HepG2 (cell line): ENCODE measurements at regions not wholly inside any gene's neighbourhood (a gene's known extent, or its start where the extent isn't known, plus 50 kb on each side); places are given as distances from the start of the nearest gene placed in this dataset.

Experiments
- ATAC-seq: fragments of 200-7000 bp; cut with Tn5 transposase; 3 replicates; pipeline ENCODE4 v1.9.1; 2020; ENCODE audit warnings: mild to moderate bottlenecking, moderate library complexity
- BruUV-seq: library from RNA; stranded (reverse); fragments of 400-500 nt; replicated peaks from 2 replicates; lab custom pipeline; 2021; lab: Mats Ljungman, UMichigan
- CTCF ChIA-PET: fragments of 300-600 bp; formaldehyde crosslinking; extraction: SDS; loops from one replicate; lab custom pipeline; 2021; ENCODE audit warnings: low total read pairs, inconsistent platforms, low intra/inter-chr PET ratio; lab: Yijun Ruan, JAX
- POLR2A ChIA-PET: fragments of 350-600 bp; sonication (Branson Sonifier 250); formaldehyde crosslinking; loops from one replicate; lab custom pipeline; 2020; ENCODE audit warnings: antibody characterized with exemption, inconsistent platforms; lab: Yijun Ruan, JAX
- DNase-seq: peaks from one replicate; pipeline ENCODE4 v3.0.0-alpha.2; 2015; ENCODE audit warnings: low spot score
- FAIRE-seq: peaks from 3 replicates; lab custom pipeline; 2011; peaks lifted over from hg19 to GRCh38; lab: Jason Lieb, UNC
- H2AFZ ChIP-seq: one replicate; pipeline ENCODE4 v1.6.1; 2011; ENCODE audit warnings: low read length, inconsistent platforms
- H3K27ac ChIP-seq: fragments of 300-600 bp; 3 replicates; pipeline ENCODE4 v1.8.0; 2011; ENCODE audit warnings: mixed run types, mild to moderate bottlenecking, mixed read lengths, low read length, inconsistent platforms; ENCODE audit not compliant: insufficient read depth; ENCODE audit errors: extremely low read length
- H3K27me3 ChIP-seq, 2 experiments: fragments of 200-600 bp in 1 of 2; 2 replicates in 1 of 2; 3 replicates in 1 of 2; pipeline versions ENCODE4 v1.6.0 to v1.8.0; 2011; ENCODE audit warnings: low read length in 2 of 2, mild to moderate bottlenecking in 2 of 2, moderate library complexity in 2 of 2, inconsistent platforms in 1 of 2; ENCODE audit not compliant: insufficient read depth in 2 of 2, control insufficient read depth in 1 of 2
- H3K36me3 ChIP-seq, 2 experiments: fragments of 200-600 bp in 1 of 2; replicated peaks in 1 of 2; 2 replicates in 1 of 2; 3 replicates in 1 of 2; pipeline versions ENCODE4 v1.5.1 to v1.8.0; 2011; ENCODE audit warnings: low read length in 2 of 2, inconsistent platforms in 1 of 2; ENCODE audit not compliant: insufficient read depth in 2 of 2, control insufficient read depth in 1 of 2
- H3K4me1 ChIP-seq: 2 replicates; pipeline ENCODE4 v1.5.1; 2012; ENCODE audit warnings: low read length, inconsistent platforms; ENCODE audit not compliant: insufficient read depth
- H3K4me2 ChIP-seq: 2 replicates; pipeline ENCODE4 v1.6.0; 2011; ENCODE audit warnings: low read depth, low read length, inconsistent platforms
- H3K4me3 ChIP-seq, 3 experiments: fragments of 200-600 bp in 1 of 3; sonication (generic), shearing (Covaris generic) in 1 of 3; replicated peaks in 1 of 3; 2 replicates each; pipeline ENCODE4 v1.5.1; 2011 to 2016; ENCODE audit warnings: low read length in 3 of 3, inconsistent platforms in 2 of 3, low read depth in 2 of 3, mild to moderate bottlenecking in 2 of 3, control low read depth in 1 of 3, mixed read lengths in 1 of 3; ENCODE audit not compliant: insufficient read depth in 1 of 3
- H3K79me2 ChIP-seq: one replicate; pipeline ENCODE4 v1.6.1; 2011; ENCODE audit warnings: low read length, inconsistent platforms; ENCODE audit not compliant: insufficient read depth
- H3K9ac ChIP-seq: 2 replicates; pipeline ENCODE4 v1.6.0; 2011; ENCODE audit warnings: mild to moderate bottlenecking, low read depth, low read length, inconsistent platforms; ENCODE audit not compliant: insufficient read depth
- H3K9me3 ChIP-seq: 2 replicates; pipeline ENCODE4 v1.5.1; 2012; ENCODE audit warnings: mild to moderate bottlenecking, low read length
- H4K20me1 ChIP-seq: 2 replicates; pipeline ENCODE4 v1.6.0; 2011; ENCODE audit warnings: inconsistent platforms, mild to moderate bottlenecking, low read length, moderate library complexity; ENCODE audit not compliant: insufficient read depth
- CBX5 ChIP-seq: sonication (generic); formaldehyde crosslinking; IDR thresholded peaks from 2 replicates; pipeline ENCODE4 v1.4.0; 2020; ENCODE audit warnings: missing genetic modification reagents, borderline replicate concordance
- EHMT2 ChIP-seq: fragments of 200-600 bp; sonication (generic); IDR thresholded peaks from 2 replicates; pipeline ENCODE4 v1.7.0; 2017; ENCODE audit warnings: antibody characterized with exemption, low read depth, low read length, borderline replicate concordance
- HDAC6 ChIP-seq: fragments of 200-600 bp; sonication (generic); IDR thresholded peaks from 2 replicates; pipeline ENCODE4 v1.7.0; 2017; ENCODE audit warnings: mild to moderate bottlenecking, antibody characterized with exemption, low read length, low read depth
- HMGA1 ChIP-seq: sonication (generic); formaldehyde crosslinking; conservative IDR thresholded peaks from 2 replicates; pipeline ENCODE4 v1.4.0; 2020; ENCODE audit warnings: missing genetic modification reagents
- HNRNPH1 ChIP-seq: fragments of 200-400 bp; formaldehyde crosslinking; optimal IDR thresholded peaks from 2 replicates; pipeline ENCODE3; 2017; ENCODE audit warnings: mild to moderate bottlenecking, low read depth, low read length
- MED1 ChIP-seq: sonication (generic); formaldehyde crosslinking; IDR thresholded peaks from 2 replicates; pipeline ENCODE4 v1.4.0; 2020; ENCODE audit warnings: missing genetic modification reagents
- RFX5 ChIP-seq: IDR thresholded peaks from 2 replicates; pipeline ENCODE4 v1.6.1; 2011; ENCODE audit warnings: low read depth, low read length, improper control_type of control experiment
- SMAD1 ChIP-seq: sonication (generic); formaldehyde crosslinking; IDR thresholded peaks from 2 replicates; pipeline ENCODE4 v1.4.0; 2020; ENCODE audit warnings: missing genetic modification reagents, low read depth, mild to moderate bottlenecking, borderline replicate concordance
- SPEN ChIP-seq: sonication (generic); formaldehyde crosslinking; IDR thresholded peaks from 2 replicates; pipeline ENCODE4 v1.5.1; 2020; ENCODE audit warnings: low read depth, mild to moderate bottlenecking, missing genetic modification reagents
- TARDBP ChIP-seq: sonication (generic); formaldehyde crosslinking; IDR thresholded peaks from 2 replicates; pipeline ENCODE4 v1.8.0; 2022; ENCODE audit warnings: mild to moderate bottlenecking, missing genetic modification reagents
- YY1 ChIP-seq: IDR thresholded peaks from 2 replicates; pipeline ENCODE4 v1.6.1; 2011; ENCODE audit warnings: low read length, low read depth, moderate library complexity, mild to moderate bottlenecking; ENCODE audit not compliant: insufficient read depth, insufficient replicate concordance
- ZBTB20 ChIP-seq: sonication (generic); formaldehyde crosslinking; IDR thresholded peaks from 2 replicates; pipeline ENCODE4 v1.8.1; 2023; ENCODE audit warnings: missing genetic modification reagents, low read depth, mild to moderate bottlenecking, borderline replicate concordance
- ZC3H4 ChIP-seq: sonication (generic); formaldehyde crosslinking; IDR thresholded peaks from 2 replicates; pipeline ENCODE4 v1.4.0; 2020; ENCODE audit warnings: missing genetic modification reagents, borderline replicate concordance
- ZMAT3 ChIP-seq: sonication (generic); formaldehyde crosslinking; conservative IDR thresholded peaks from 2 replicates; pipeline ENCODE4 v1.7.0; 2021; ENCODE audit warnings: missing genetic modification reagents
- ZNF18 ChIP-seq: sonication (generic); formaldehyde crosslinking; IDR thresholded peaks from 2 replicates; pipeline ENCODE4 v1.8.0; 2022; ENCODE audit warnings: mild to moderate bottlenecking, missing genetic modification reagents; ENCODE audit not compliant: insufficient replicate concordance
- ZNF33B ChIP-seq: sonication (generic); formaldehyde crosslinking; IDR thresholded peaks from 2 replicates; pipeline ENCODE4 v1.5.1; 2020; ENCODE audit warnings: mild to moderate bottlenecking, missing genetic modification reagents
- ZNF503 ChIP-seq: sonication (generic); formaldehyde crosslinking; IDR thresholded peaks from 2 replicates; pipeline ENCODE4 v1.4.0; 2020; ENCODE audit warnings: missing genetic modification reagents
- ZNF530 ChIP-seq: sonication (generic); formaldehyde crosslinking; IDR thresholded peaks from 2 replicates; pipeline ENCODE4 v1.5.0; 2020; ENCODE audit warnings: low read depth, mild to moderate bottlenecking, missing genetic modification reagents
- ZNF674 ChIP-seq: sonication (generic); formaldehyde crosslinking; IDR thresholded peaks from 2 replicates; pipeline ENCODE4 v1.5.0; 2020; ENCODE audit warnings: low read depth, mild to moderate bottlenecking, missing genetic modification reagents
- WGBS: methylation state at CpG from one replicate; pipeline ENCODE4 v1.1.6; 2017; ENCODE audit warnings: low lambda C conversion rate; 5-methylcytosine and 5-hydroxymethylcytosine counted together
- in situ Hi-C: cut with HindIII; loops from 2 replicates; pipeline ENCODE4 v1.10.0; 2017; ENCODE audit warnings: low pct_unique_long_range_greater_than_20kb; ENCODE audit not compliant: extremely low pct_ligation_motif_present
- intact Hi-C: fragments of 100-400 bp; cut with micrococcal nuclease; formaldehyde crosslinking; loops from one replicate; pipeline ENCODE4 v1.10.0; 2022; ENCODE audit not compliant: unreplicated experiment

GRCh38 chrX:10986616-10987015 is 124.5 kb upstream of the HCCS start:
- no peak overlapping the region for H3K9ac ChIP-seq
- H4K20me1 ChIP-seq, result no peaks in the 10 kb centered on the region
- H3K4me3 ChIP-seq, result no peak overlapping the region
- H3K27me3 ChIP-seq, result no peaks in the 10 kb centered on the region
- H3K27ac ChIP-seq, result no peak overlapping the region
- TF ChIP-seq ZBTB20 (no peak), SPEN (CRISPR knock-in tag) (no peak), ZNF674 (CRISPR knock-in tag) (no peak), YY1 (no peak), CBX5 (CRISPR knock-in tag) (no peak), ZNF18 (no peak), ZNF530 (CRISPR knock-in tag) (no peak), RFX5 (no peak), MED1 (CRISPR knock-in tag) (no peak)
- TF ChIP-seq, all 625 proteins: peak for 0
- WGBS, result 88% methylated on average over 2 of the region's 2 CpGs
- no TSS peak for BruUV-seq
- in situ Hi-C loops (no loop called here), intact Hi-C loops (no loop called here)
- Histone ChIP-seq H3K4me1 (peaks cover 24% of the 10 kb centered on the region), H3K36me3 (no peaks in the 10 kb centered on the region), H3K9me3 (no peaks in the 10 kb centered on the region), H3K79me2 (no peaks in the 10 kb centered on the region), H3K4me2 (no peak overlapping the region), H2AFZ (no peak overlapping the region)
- no peak for DNase-seq
- ChIA-PET POLR2A (no interaction called here), CTCF (no interaction called here)
- FAIRE-seq, result no peak
- no peak for ATAC-seq

- no TSS peak for BruUV-seq
- Histone ChIP-seq H4K20me1 (no peaks in the 10 kb centered on the region), H3K27me3 (no peaks in the 10 kb centered on the region), H3K9me3 (no peaks in the 10 kb centered on the region), H3K79me2 (no peaks in the 10 kb centered on the region), H3K9ac (no peak overlapping the region), H3K27ac (no peak overlapping the region), H3K4me2 (no peak overlapping the region), H3K36me3 (no peaks in the 10 kb centered on the region), H3K4me1 (peaks cover 38% of the 10 kb centered on the region), H2AFZ (no peak overlapping the region), H3K4me3 (no peak overlapping the region)
- no peak for DNase-seq
- ChIA-PET POLR2A (no interaction called here), CTCF (no interaction called here)
- FAIRE-seq, result no peak
- ATAC-seq, result no peak
- in situ Hi-C loops (no loop called here), intact Hi-C loops (no loop called here)
- WGBS, result 100% methylated on average over 3 of the region's 4 CpGs
- TF ChIP-seq HDAC6, result no peak
- no peak for TF ChIP-seq ZNF503
- TF ChIP-seq TARDBP (CRISPR knock-in tag), result no peak
- TF ChIP-seq EHMT2, result no peak
- TF ChIP-seq ZNF33B (CRISPR knock-in tag), result no peak
- no peak for TF ChIP-seq HMGA1 (CRISPR knock-in tag)
- no peak for TF ChIP-seq SMAD1 (CRISPR knock-in tag)
- TF ChIP-seq HNRNPH1, result no peak
- TF ChIP-seq ZMAT3, result no peak
- TF ChIP-seq ZC3H4 (CRISPR knock-in tag), result no peak
Observed at GRCh38 chrX:10988653-10989052, 122.5 kb upstream of the HCCS start.
